Caco-2 (cell line): ENCODE measurements at regions not wholly inside any gene's neighbourhood (a gene's known extent, or its start where the extent isn't known, plus 50 kb on each side); places are given as distances from the start of the nearest gene placed in this dataset.

Source experiments
- BruUV-seq: library from RNA; stranded (reverse); fragments of 400-500 nt; replicated peaks from 2 replicates; lab custom pipeline; 2021; lab: Mats Ljungman, UMichigan
- CTCF ChIA-PET: fragments of 300-600 bp; sonication (Branson Sonifier 250); formaldehyde crosslinking; loops from one replicate; lab custom pipeline; 2022; ENCODE audit warnings: antibody characterized with exemption; lab: Charles Lee
- POLR2A ChIA-PET: fragments of 300-600 bp; sonication (Branson Sonifier 250); formaldehyde crosslinking; loops from one replicate; lab custom pipeline; 2022; ENCODE audit warnings: antibody characterized with exemption; lab: Charles Lee
- DNase-seq, 2 experiments: peaks; one replicate each; pipeline versions ENCODE4 v3.0.0 to v3.0.0-alpha.2; 2020 to 2022
- H3K27me3 ChIP-seq: replicated peaks from 2 replicates; pipeline ENCODE4 v1.6.0; 2011; ENCODE audit warnings: low read length; ENCODE audit not compliant: control insufficient read depth, insufficient read depth
- H3K36me3 ChIP-seq: 2 replicates; pipeline ENCODE4 v1.5.1; 2011; ENCODE audit warnings: low read length; ENCODE audit not compliant: control insufficient read depth, insufficient read depth
- H3K4me1 ChIP-seq: fragments of 250-450 bp; sonication (Bioruptor Pico); 2 replicates; pipeline ENCODE4 v1.5.1; 2020; ENCODE audit warnings: mild to moderate bottlenecking
- H3K4me3 ChIP-seq: 2 replicates; pipeline ENCODE4 v1.5.1; 2011; ENCODE audit warnings: low read depth, mild to moderate bottlenecking, control low read depth, low read length
- H3K9me3 ChIP-seq: fragments of 250-450 bp; sonication (Bioruptor Pico); 2 replicates; pipeline ENCODE4 v1.5.1; 2020; ENCODE audit warnings: mild to moderate bottlenecking, moderate library complexity
- H3K27ac Mint-ChIP-seq: one replicate; pipeline ENCODE4 v1.8.0; 2022; ENCODE audit warnings: mixed read lengths; ENCODE audit not compliant: unreplicated experiment
- H3K27me3 Mint-ChIP-seq: one replicate; pipeline ENCODE4 v1.8.0; 2022; ENCODE audit warnings: mixed read lengths; ENCODE audit not compliant: insufficient read depth, unreplicated experiment
- H3K36me3 Mint-ChIP-seq: one replicate; pipeline ENCODE4 v1.8.0; 2022; ENCODE audit warnings: mild to moderate bottlenecking, mixed read lengths; ENCODE audit not compliant: insufficient read depth, unreplicated experiment
- H3K4me1 Mint-ChIP-seq: one replicate; pipeline ENCODE4 v1.8.0; 2022; ENCODE audit warnings: low read depth, mixed read lengths; ENCODE audit not compliant: unreplicated experiment
- H3K4me3 Mint-ChIP-seq: one replicate; pipeline ENCODE4 v1.8.0; 2022; ENCODE audit warnings: mild to moderate bottlenecking, moderate library complexity, mixed read lengths; ENCODE audit not compliant: unreplicated experiment
- H3K9me3 Mint-ChIP-seq: one replicate; pipeline ENCODE4 v1.8.0; 2022; ENCODE audit warnings: mixed read lengths; ENCODE audit not compliant: unreplicated experiment
- intact Hi-C: fragments of 100-400 bp; cut with micrococcal nuclease; formaldehyde crosslinking; loops from one replicate; pipeline ENCODE4 v1.10.0; 2022; ENCODE audit not compliant: unreplicated experiment
- TF ChIP-seq, protein P1 (sequence below), 2 experiments: fragments of 200-600 bp in 1 of 2; IDR thresholded peaks; 1 replicate in 1 of 2; 2 replicates in 1 of 2; pipeline versions ENCODE4 v1.5.1 to v1.8.0; 2011 to 2022; ENCODE audit warnings: antibody characterized with exemption in 1 of 2, control low read depth in 1 of 2, inconsistent platforms in 1 of 2, low read depth in 1 of 2, low read length in 1 of 2, mild to moderate bottlenecking in 1 of 2, moderate library complexity in 1 of 2; ENCODE audit not compliant: insufficient read depth in 1 of 2, severe bottlenecking in 1 of 2, unreplicated experiment in 1 of 2

GRCh38 chr10:30247704-30248103 is 101.4 kb downstream of the MTPAP start:
- POLR2A ChIA-PET: no interaction called here
- no peak overlapping the region for H3K4me3 ChIP-seq
- BruUV-seq: no TSS peak
- TF ChIP-seq, protein P1, sequence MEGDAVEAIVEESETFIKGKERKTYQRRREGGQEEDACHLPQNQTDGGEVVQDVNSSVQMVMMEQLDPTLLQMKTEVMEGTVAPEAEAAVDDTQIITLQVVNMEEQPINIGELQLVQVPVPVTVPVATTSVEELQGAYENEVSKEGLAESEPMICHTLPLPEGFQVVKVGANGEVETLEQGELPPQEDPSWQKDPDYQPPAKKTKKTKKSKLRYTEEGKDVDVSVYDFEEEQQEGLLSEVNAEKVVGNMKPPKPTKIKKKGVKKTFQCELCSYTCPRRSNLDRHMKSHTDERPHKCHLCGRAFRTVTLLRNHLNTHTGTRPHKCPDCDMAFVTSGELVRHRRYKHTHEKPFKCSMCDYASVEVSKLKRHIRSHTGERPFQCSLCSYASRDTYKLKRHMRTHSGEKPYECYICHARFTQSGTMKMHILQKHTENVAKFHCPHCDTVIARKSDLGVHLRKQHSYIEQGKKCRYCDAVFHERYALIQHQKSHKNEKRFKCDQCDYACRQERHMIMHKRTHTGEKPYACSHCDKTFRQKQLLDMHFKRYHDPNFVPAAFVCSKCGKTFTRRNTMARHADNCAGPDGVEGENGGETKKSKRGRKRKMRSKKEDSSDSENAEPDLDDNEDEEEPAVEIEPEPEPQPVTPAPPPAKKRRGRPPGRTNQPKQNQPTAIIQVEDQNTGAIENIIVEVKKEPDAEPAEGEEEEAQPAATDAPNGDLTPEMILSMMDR (IDR thresholded peaks at IDR 0.05; ENCODE audit: insufficient read depth in 1 of 2, low read depth in 1 of 2, low read length in 1 of 2, severe bottlenecking in 1 of 2, unreplicated experiment in 1 of 2): no peak
- no peak overlapping the region for H3K4me3 Mint-ChIP-seq
- CTCF ChIA-PET: no interaction called here
- H3K4me1 Mint-ChIP-seq: no peaks in the 10 kb centered on the region
- intact Hi-C loops: loop anchor here (2.0 kb wide), 1 partner anchor 57 kb away; no protein-coding TSS in a partner anchor
- H3K36me3 Mint-ChIP-seq: no peaks in the 10 kb centered on the region
- H3K27me3 Mint-ChIP-seq: no peaks in the 10 kb centered on the region
- no peaks in the 10 kb centered on the region for H3K27me3 ChIP-seq
- H3K4me1 ChIP-seq: no peaks in the 10 kb centered on the region
- peaks cover 10% of the 10 kb centered on the region; the same call in 1 of the 2 replicates for H3K9me3 ChIP-seq
- no peaks in the 10 kb centered on the region for H3K36me3 ChIP-seq
- no peak for DNase-seq
- H3K27ac Mint-ChIP-seq: no peak overlapping the region
- peaks cover 13% of the 10 kb centered on the region for H3K9me3 Mint-ChIP-seq

- H3K4me3 ChIP-seq: no peak overlapping the region
- CTCF ChIA-PET: interaction anchor here (0.7 to 1.4 kb wide), 17 partner anchors 10 to 244 kb away, joined by 3 to 31 read pairs (median 4); no protein-coding TSS in a partner anchor
- intact Hi-C loops: loop anchor here (1.0 to 5.0 kb wide), 6 partner anchors 54 to 243 kb away; no protein-coding TSS in a partner anchor
- H3K4me3 Mint-ChIP-seq: no peak overlapping the region
- no peaks in the 10 kb centered on the region for H3K36me3 Mint-ChIP-seq
- DNase-seq: no peak
- H3K4me1 ChIP-seq: no peaks in the 10 kb centered on the region; the same call in 1 of the 2 replicates
- H3K27me3 ChIP-seq: no peaks in the 10 kb centered on the region
- H3K27ac Mint-ChIP-seq: no peak overlapping the region
- no peaks in the 10 kb centered on the region for H3K9me3 ChIP-seq
- BruUV-seq: no TSS peak
- POLR2A ChIA-PET: interaction anchor here (0.6 kb wide), 1 partner anchor 793 kb away, joined by 3 read pairs; no protein-coding TSS in a partner anchor
- H3K36me3 ChIP-seq: no peaks in the 10 kb centered on the region
- H3K4me1 Mint-ChIP-seq: no peaks in the 10 kb centered on the region
- H3K9me3 Mint-ChIP-seq: no peaks in the 10 kb centered on the region
- no peaks in the 10 kb centered on the region for H3K27me3 Mint-ChIP-seq
- TF ChIP-seq, protein P1 (IDR thresholded peaks at IDR 0.05; ENCODE audit: insufficient read depth in 1 of 2, low read depth in 1 of 2, low read length in 1 of 2, severe bottlenecking in 1 of 2, unreplicated experiment in 1 of 2): no peak
These were observed 107.5 kb downstream of the MTPAP start for GRCh38 chr10:30241422-30242110.

- Mint-ChIP-seq H3K36me3 (no peaks in the 10 kb centered on the region), H3K27me3 (peaks cover 3% of the 10 kb centered on the region), H3K4me1 (no peaks in the 10 kb centered on the region), H3K27ac (no peak overlapping the region), H3K4me3 (no peak overlapping the region), H3K9me3 (peaks cover 9% of the 10 kb centered on the region)
- Histone ChIP-seq H3K9me3 (no peaks in the 10 kb centered on the region), H3K36me3 (no peaks in the 10 kb centered on the region), H3K4me1 (no peaks in the 10 kb centered on the region; the same call in 1 of the 2 replicates), H3K27me3 (no peaks in the 10 kb centered on the region), H3K4me3 (no peak overlapping the region)
- ChIA-PET POLR2A (no interaction called here), CTCF (interaction anchor here (1.6 kb wide), 1 partner anchor 241 kb away, joined by 5 read pairs; no protein-coding TSS in a partner anchor)
- TF ChIP-seq, protein P1 (IDR thresholded peaks at IDR 0.05; ENCODE audit: insufficient read depth in 1 of 2, low read depth in 1 of 2, low read length in 1 of 2, severe bottlenecking in 1 of 2, unreplicated experiment in 1 of 2): no peak
- intact Hi-C loops: no loop called here
- no TSS peak for BruUV-seq
- DNase-seq: no peak
These were observed 110.2 kb downstream of the MTPAP start for GRCh38 chr10:30238836-30239235.
